AG04450 (cell line): ENCODE measurements at regions not wholly inside any gene's neighbourhood (a gene's known extent, or its start where the extent isn't known, plus 50 kb on each side); places are given as distances from the start of the nearest gene placed in this dataset.
A peak's percentile ranks its signal among the peaks of the same experiment; 100 is the strongest.

Experiments
- CTCF ChIA-PET: fragments of 300-600, 350-600 bp; formaldehyde crosslinking; extraction: SDS; loops from one replicate; lab custom pipeline; 2022; ENCODE audit warnings: antibody characterized with exemption, inconsistent platforms; lab: Charles Lee
- POLR2A ChIA-PET: fragments of 350-600 bp; formaldehyde crosslinking; extraction: SDS; loops from one replicate; lab custom pipeline; 2021; ENCODE audit warnings: antibody characterized with exemption, inconsistent platforms; lab: Yijun Ruan, JAX
- DNase-seq: peaks from one replicate; pipeline ENCODE4 v3.0.0-alpha.2; 2011; ENCODE audit warnings: low read depth, low spot score
- H3K27ac ChIP-seq: one replicate; pipeline ENCODE4 v1.5.1; 2012; ENCODE audit warnings: low read depth, low read length, control low read depth
- H3K27me3 ChIP-seq: one replicate; pipeline ENCODE4 v1.6.0; 2012; ENCODE audit warnings: low read length; ENCODE audit not compliant: control insufficient read depth, insufficient read depth
- H3K4me3 ChIP-seq: 2 replicates; pipeline ENCODE4 v1.5.1; 2011; ENCODE audit warnings: mild to moderate bottlenecking, low read depth, low read length, control low read depth
- H3K9me3 ChIP-seq: 2 replicates; pipeline ENCODE4 v1.5.1; 2012; ENCODE audit warnings: low read length; ENCODE audit not compliant: control insufficient read depth, insufficient read depth
- CTCF ChIP-seq: IDR thresholded peaks from 2 replicates; pipeline ENCODE4 v1.5.1; 2011; ENCODE audit warnings: low read depth, low read length, control low read depth, inconsistent platforms

DNA sequence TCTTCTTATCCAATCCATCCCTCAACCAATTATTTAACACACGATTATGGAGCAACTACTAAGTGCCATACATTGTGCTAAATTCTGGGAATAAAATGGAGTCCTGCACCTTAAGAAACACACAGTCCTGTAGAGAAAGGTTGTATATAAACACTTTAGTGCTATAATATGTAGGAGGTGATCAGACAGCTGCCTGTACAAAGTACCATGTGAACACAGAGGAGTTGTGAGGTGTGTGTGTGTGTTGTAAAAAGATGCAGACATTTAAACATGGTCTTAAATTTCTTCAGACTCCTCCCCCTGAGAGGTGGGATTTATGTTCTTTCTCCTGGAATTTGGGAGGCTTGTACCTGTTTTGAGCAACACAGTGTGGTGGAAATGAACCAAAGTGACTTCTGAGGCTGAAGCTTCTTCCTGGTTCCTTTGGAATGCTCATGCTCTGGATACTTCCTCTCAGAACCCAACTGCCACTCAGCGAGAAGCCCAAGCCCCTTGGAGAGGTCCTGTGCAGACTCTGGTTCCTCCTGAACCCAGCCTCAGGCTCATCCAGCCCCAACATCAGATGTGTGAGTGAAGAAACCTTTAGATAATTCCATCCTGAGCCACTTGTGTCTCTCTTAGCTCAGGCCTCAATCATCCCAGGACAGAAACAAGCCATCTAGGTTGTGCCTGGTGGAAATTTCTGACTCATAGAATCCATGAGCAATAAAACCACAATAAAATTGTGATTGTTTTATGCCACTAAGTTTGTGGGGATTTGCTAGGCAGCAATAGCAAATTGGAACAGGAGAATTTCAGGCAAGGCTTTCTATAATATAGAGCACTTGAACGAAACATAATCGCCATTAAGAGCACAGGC, 161.2 kb upstream of the FAM3C start:
- no peak for DNase-seq
- no peaks in the 10 kb centered on the region for H3K27me3 ChIP-seq
- no peak overlapping the region for H3K4me3 ChIP-seq
- CTCF ChIA-PET, result interaction anchor here (0.6 to 2.5 kb wide), 5 partner anchors 8 to 437 kb away, joined by 3 to 6 read pairs (median 3); partner anchors contain the start of gene FAM3C
- no peaks in the 10 kb centered on the region for H3K9me3 ChIP-seq
- H3K27ac ChIP-seq, result no peak overlapping the region
- no peak for TF ChIP-seq CTCF
- POLR2A ChIA-PET, result no interaction called here

GRCh38 chr7:121555558-121555957, 159.4 kb upstream of the FAM3C start:
- H3K9me3 ChIP-seq, result no peaks in the 10 kb centered on the region
- ChIA-PET CTCF (interaction anchor here (0.6 kb wide), 1 partner anchor 12 kb away, joined by 3 read pairs; no protein-coding TSS in a partner anchor), POLR2A (no interaction called here)
- DNase-seq, result no peak
- H3K4me3 ChIP-seq, result no peak overlapping the region
- H3K27ac ChIP-seq, result no peak overlapping the region
- TF ChIP-seq CTCF, result no peak
- no peaks in the 10 kb centered on the region for H3K27me3 ChIP-seq

GRCh38 chr7:121547544-121548092, 151.5 kb upstream of the FAM3C start:
- Histone ChIP-seq H3K4me3 (no peak overlapping the region), H3K9me3 (no peaks in the 10 kb centered on the region), H3K27ac (no peak overlapping the region), H3K27me3 (no peaks in the 10 kb centered on the region)
- ChIA-PET CTCF (interaction anchor here (0.9 to 3.8 kb wide), 25 partner anchors 9 to 447 kb away, joined by 3 to 147 read pairs (median 4); partner anchors contain the start of gene FAM3C), POLR2A (interaction anchor here (1.3 kb wide), 1 partner anchor 152 kb away, joined by 6 read pairs; the partner anchor contains the start of gene FAM3C)
- DNase-seq, result peak; percentile 29
- peak; percentile 79 for TF ChIP-seq CTCF

DNA sequence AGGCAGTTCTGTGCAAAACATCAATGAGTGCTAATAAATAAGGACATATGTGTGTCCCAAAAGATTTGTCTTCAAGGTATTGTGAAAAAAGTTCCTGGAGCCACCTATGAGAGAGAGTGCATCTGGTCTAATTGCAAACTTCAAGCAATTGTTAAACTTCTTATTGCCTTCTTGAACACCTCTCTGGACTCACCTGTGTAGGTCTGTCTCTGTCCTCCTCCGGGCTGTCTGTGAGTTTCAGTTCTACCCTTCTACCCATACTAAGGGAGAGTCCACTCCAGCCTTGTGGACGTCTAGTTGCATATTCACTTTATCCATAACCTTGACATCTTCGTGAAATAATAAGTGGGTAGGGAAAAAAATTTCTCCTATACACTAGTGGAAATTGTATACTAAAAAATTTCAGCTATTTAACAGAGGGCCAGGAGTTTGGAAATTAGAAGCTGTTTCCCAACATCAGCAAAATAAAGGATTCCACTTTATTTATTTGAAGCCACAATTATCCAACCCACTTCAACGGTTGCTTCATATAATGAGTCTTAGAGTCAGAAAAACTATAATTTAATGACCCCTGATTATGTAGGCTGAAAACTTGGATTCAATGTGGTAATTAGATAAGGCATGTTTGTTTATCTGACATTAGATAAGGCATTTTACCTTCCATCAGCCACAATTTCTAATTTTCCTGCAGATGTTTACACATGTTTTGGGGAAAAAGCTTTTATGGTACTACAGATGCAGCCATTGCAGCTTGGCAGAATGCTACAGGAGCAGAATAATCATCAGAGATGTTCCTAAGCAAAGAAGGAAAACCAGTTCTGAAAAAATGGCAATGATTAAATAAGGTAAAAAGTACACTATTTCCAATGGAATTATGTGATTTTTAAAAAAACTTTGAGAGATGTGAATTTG, 150.8 kb upstream of the FAM3C start:
- no peak for DNase-seq
- Histone ChIP-seq H3K4me3 (no peak overlapping the region), H3K27ac (no peak overlapping the region), H3K27me3 (no peaks in the 10 kb centered on the region), H3K9me3 (no peaks in the 10 kb centered on the region)
- ChIA-PET POLR2A (interaction anchor here (1.3 kb wide), 1 partner anchor 151 kb away, joined by 6 read pairs; the partner anchor contains the start of gene FAM3C), CTCF (interaction anchor here (0.6 to 3.8 kb wide), 23 partner anchors 10 to 448 kb away, joined by 3 to 147 read pairs (median 4); partner anchors contain the start of gene FAM3C)
- TF ChIP-seq CTCF, result no peak
